HL-60 (cell line): ENCODE measurements at regions not wholly inside any gene's neighbourhood (a gene's known extent, or its start where the extent isn't known, plus 50 kb on each side); places are given as distances from the start of the nearest gene placed in this dataset.

Experiments used
- POLR2AphosphoS5 ChIP-seq: IDR thresholded peaks from 2 replicates; pipeline ENCODE4 v1.6.1; 2012; ENCODE audit warnings: low read depth
- SPI1 ChIP-seq: IDR thresholded peaks from 2 replicates; pipeline ENCODE4 v1.6.1; 2012; ENCODE audit warnings: low read depth, mild to moderate bottlenecking, borderline replicate concordance
- TF ChIP-seq, protein P1 (sequence below): IDR thresholded peaks from one replicate; pipeline ENCODE4 v1.5.1; 2011; ENCODE audit warnings: low read length, control low read depth, inconsistent platforms; ENCODE audit not compliant: insufficient read depth
- TF ChIP-seq, protein P2 (sequence below): IDR thresholded peaks from 2 replicates; pipeline ENCODE4 v1.6.1; 2012; ENCODE audit warnings: low read depth; ENCODE audit not compliant: insufficient replicate concordance

DNA sequence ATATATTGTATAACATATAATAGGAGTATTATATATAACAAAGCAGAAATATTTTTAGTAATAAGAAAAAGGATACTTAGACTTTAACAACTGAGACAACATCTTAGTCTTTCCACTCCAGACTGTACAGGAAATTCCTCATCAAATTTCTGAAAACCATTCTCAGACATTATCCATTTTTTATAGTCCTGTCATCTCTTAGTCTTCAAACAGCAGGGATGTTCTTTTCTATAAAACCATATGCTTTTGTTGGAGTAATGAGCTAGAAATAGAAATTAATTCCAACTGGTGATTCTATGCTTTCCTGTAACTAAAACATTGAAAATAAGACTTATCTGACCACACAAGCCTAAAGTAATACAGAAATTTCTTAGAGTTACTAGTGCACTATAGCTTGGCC lies 82.2 kb upstream of the CSNK1A1L start:
- TF ChIP-seq, protein P1, sequence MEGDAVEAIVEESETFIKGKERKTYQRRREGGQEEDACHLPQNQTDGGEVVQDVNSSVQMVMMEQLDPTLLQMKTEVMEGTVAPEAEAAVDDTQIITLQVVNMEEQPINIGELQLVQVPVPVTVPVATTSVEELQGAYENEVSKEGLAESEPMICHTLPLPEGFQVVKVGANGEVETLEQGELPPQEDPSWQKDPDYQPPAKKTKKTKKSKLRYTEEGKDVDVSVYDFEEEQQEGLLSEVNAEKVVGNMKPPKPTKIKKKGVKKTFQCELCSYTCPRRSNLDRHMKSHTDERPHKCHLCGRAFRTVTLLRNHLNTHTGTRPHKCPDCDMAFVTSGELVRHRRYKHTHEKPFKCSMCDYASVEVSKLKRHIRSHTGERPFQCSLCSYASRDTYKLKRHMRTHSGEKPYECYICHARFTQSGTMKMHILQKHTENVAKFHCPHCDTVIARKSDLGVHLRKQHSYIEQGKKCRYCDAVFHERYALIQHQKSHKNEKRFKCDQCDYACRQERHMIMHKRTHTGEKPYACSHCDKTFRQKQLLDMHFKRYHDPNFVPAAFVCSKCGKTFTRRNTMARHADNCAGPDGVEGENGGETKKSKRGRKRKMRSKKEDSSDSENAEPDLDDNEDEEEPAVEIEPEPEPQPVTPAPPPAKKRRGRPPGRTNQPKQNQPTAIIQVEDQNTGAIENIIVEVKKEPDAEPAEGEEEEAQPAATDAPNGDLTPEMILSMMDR, result no peak
- TF ChIP-seq, protein P2, sequence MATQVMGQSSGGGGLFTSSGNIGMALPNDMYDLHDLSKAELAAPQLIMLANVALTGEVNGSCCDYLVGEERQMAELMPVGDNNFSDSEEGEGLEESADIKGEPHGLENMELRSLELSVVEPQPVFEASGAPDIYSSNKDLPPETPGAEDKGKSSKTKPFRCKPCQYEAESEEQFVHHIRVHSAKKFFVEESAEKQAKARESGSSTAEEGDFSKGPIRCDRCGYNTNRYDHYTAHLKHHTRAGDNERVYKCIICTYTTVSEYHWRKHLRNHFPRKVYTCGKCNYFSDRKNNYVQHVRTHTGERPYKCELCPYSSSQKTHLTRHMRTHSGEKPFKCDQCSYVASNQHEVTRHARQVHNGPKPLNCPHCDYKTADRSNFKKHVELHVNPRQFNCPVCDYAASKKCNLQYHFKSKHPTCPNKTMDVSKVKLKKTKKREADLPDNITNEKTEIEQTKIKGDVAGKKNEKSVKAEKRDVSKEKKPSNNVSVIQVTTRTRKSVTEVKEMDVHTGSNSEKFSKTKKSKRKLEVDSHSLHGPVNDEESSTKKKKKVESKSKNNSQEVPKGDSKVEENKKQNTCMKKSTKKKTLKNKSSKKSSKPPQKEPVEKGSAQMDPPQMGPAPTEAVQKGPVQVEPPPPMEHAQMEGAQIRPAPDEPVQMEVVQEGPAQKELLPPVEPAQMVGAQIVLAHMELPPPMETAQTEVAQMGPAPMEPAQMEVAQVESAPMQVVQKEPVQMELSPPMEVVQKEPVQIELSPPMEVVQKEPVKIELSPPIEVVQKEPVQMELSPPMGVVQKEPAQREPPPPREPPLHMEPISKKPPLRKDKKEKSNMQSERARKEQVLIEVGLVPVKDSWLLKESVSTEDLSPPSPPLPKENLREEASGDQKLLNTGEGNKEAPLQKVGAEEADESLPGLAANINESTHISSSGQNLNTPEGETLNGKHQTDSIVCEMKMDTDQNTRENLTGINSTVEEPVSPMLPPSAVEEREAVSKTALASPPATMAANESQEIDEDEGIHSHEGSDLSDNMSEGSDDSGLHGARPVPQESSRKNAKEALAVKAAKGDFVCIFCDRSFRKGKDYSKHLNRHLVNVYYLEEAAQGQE, result no peak
- TF ChIP-seq POLR2AphosphoS5, result no peak
- TF ChIP-seq SPI1, result no peak
